Neural progenitor cell (in vitro differentiated cells): ENCODE measurements at regions not wholly inside any gene's neighbourhood (a gene's known extent, or its start where the extent isn't known, plus 50 kb on each side); places are given as distances from the start of the nearest gene placed in this dataset.
A peak's percentile ranks its signal among the peaks of the same experiment; 100 is the strongest.

ENCODE experiments used
- DNase-seq: peaks from one replicate; pipeline ENCODE4 v3.0.0-alpha.2; 2016; ENCODE audit warnings: low spot score
- H2AFZ ChIP-seq: fragments of 200-600 bp; sonication (generic); replicated peaks from 2 replicates; pipeline ENCODE4 v1.6.1; 2016; ENCODE audit warnings: antibody characterized with exemption
- H3F3A ChIP-seq: fragments of 200-600 bp; sonication (generic); 2 replicates; pipeline ENCODE4 v1.6.1; 2016; ENCODE audit warnings: antibody characterized with exemption, low read depth
- H3K27ac ChIP-seq: fragments of 200-600 bp; sonication (generic); 2 replicates; pipeline ENCODE4 v1.5.1; 2016; ENCODE audit warnings: mild to moderate bottlenecking
- H3K27me3 ChIP-seq: fragments of 200-600 bp; sonication (generic); 2 replicates; pipeline ENCODE4 v1.6.1; 2016; ENCODE audit warnings: mild to moderate bottlenecking, moderate library complexity
- H3K36me3 ChIP-seq: fragments of 200-600 bp; sonication (generic); 2 replicates; pipeline ENCODE4 v1.5.1; 2016
- H3K4me1 ChIP-seq: fragments of 200-600 bp; sonication (generic); 2 replicates; pipeline ENCODE4 v1.6.1; 2016; ENCODE audit warnings: mixed run types
- H3K4me2 ChIP-seq: fragments of 200-600 bp; sonication (generic); 2 replicates; pipeline ENCODE4 v1.6.1; 2016
- H3K4me3 ChIP-seq: fragments of 200-600 bp; sonication (generic); 2 replicates; pipeline ENCODE4 v1.5.1; 2016
- H3K79me2 ChIP-seq: fragments of 200-600 bp; sonication (generic); 2 replicates; pipeline ENCODE4 v1.6.1; 2016; ENCODE audit warnings: low read depth
- H3K9ac ChIP-seq: fragments of 200-600 bp; sonication (generic); 2 replicates; pipeline ENCODE4 v1.6.1; 2016
- H3K9me3 ChIP-seq: fragments of 200-600 bp; sonication (generic); 2 replicates; pipeline ENCODE4 v1.5.1; 2016; ENCODE audit warnings: low read depth
- H4K20me1 ChIP-seq: fragments of 200-600 bp; sonication (generic); 2 replicates; pipeline ENCODE4 v1.6.1; 2016; ENCODE audit warnings: low read depth
- H3K27ac Mint-ChIP-seq: 3 replicates; pipeline ENCODE4 v1.8.0; 2021; ENCODE audit warnings: mixed read lengths
- H3K27me3 Mint-ChIP-seq: 2 replicates; pipeline ENCODE4 v1.8.0; 2022; ENCODE audit warnings: low read depth, mild to moderate bottlenecking, inconsistent platforms, moderate library complexity, mixed read lengths; ENCODE audit not compliant: insufficient read depth
- H3K36me3 Mint-ChIP-seq: 3 replicates; pipeline ENCODE4 v1.8.0; 2021; ENCODE audit warnings: mixed read lengths
- H3K4me1 Mint-ChIP-seq: 3 replicates; pipeline ENCODE4 v1.8.0; 2021; ENCODE audit warnings: mixed read lengths
- H3K4me3 Mint-ChIP-seq: 3 replicates; pipeline ENCODE4 v1.8.0; 2021; ENCODE audit warnings: mild to moderate bottlenecking, moderate library complexity, mixed read lengths
- H3K9me3 Mint-ChIP-seq: 3 replicates; pipeline ENCODE4 v1.8.0; 2020; ENCODE audit warnings: mixed read lengths
- CTCF ChIP-seq: fragments of 200-600 bp; sonication (generic); IDR thresholded peaks from 2 replicates; pipeline ENCODE4 v1.5.1; 2017; ENCODE audit warnings: antibody characterized with exemption, mild to moderate bottlenecking
- EZH2 ChIP-seq: fragments of 200-600 bp; sonication (generic); IDR thresholded peaks from 2 replicates; pipeline ENCODE4 v1.6.1; 2017; ENCODE audit warnings: antibody characterized with exemption, mild to moderate bottlenecking, moderate library complexity
- EZH2phosphoT487 ChIP-seq: fragments of 200-600 bp; sonication (generic); IDR thresholded peaks from 2 replicates; pipeline ENCODE4 v1.6.1; 2017; ENCODE audit warnings: antibody characterized with exemption

GRCh38 chr4:189313861-189314513 lies 626.7 kb upstream of the FRG1 start:
- no peak overlapping the region for H3K4me2 ChIP-seq
- no peaks in the 10 kb centered on the region for H3K79me2 ChIP-seq
- H3K27ac Mint-ChIP-seq = no peak overlapping the region
- no peak overlapping the region for H3K9ac ChIP-seq
- no peaks in the 10 kb centered on the region for H3K36me3 ChIP-seq
- no peaks in the 10 kb centered on the region for H3K27me3 Mint-ChIP-seq
- no peak for TF ChIP-seq EZH2
- no peak overlapping the region for H3K27ac ChIP-seq
- H3K9me3 ChIP-seq = no peaks in the 10 kb centered on the region
- no peak for DNase-seq
- no peak overlapping the region for H3K4me3 Mint-ChIP-seq
- H3K27me3 ChIP-seq = no peaks in the 10 kb centered on the region
- H4K20me1 ChIP-seq = no peaks in the 10 kb centered on the region
- H3K9me3 Mint-ChIP-seq = peaks cover 8% of the 10 kb centered on the region
- no peak overlapping the region for H3K4me3 ChIP-seq
- no peaks in the 10 kb centered on the region for H3K36me3 Mint-ChIP-seq
- no peaks in the 10 kb centered on the region for H3F3A ChIP-seq
- H2AFZ ChIP-seq = no peak overlapping the region
- no peaks in the 10 kb centered on the region for H3K4me1 ChIP-seq
- no peaks in the 10 kb centered on the region for H3K4me1 Mint-ChIP-seq

GRCh38 chr4:189322426-189322825 lies 618.2 kb upstream of the FRG1 start:
- Histone ChIP-seq H3K9me3 (no peaks in the 10 kb centered on the region), H3K9ac (no peak overlapping the region), H3F3A (no peaks in the 10 kb centered on the region), H3K4me2 (no peak overlapping the region), H4K20me1 (no peaks in the 10 kb centered on the region), H3K27me3 (no peaks in the 10 kb centered on the region), H3K36me3 (no peaks in the 10 kb centered on the region), H3K27ac (no peak overlapping the region), H2AFZ (no peak overlapping the region), H3K79me2 (no peaks in the 10 kb centered on the region), H3K4me3 (no peak overlapping the region), H3K4me1 (no peaks in the 10 kb centered on the region)
- DNase-seq = no peak
- Mint-ChIP-seq H3K27me3 (peaks cover 2% of the 10 kb centered on the region), H3K4me1 (no peaks in the 10 kb centered on the region), H3K9me3 (peaks cover 7% of the 10 kb centered on the region), H3K27ac (no peak overlapping the region), H3K36me3 (no peaks in the 10 kb centered on the region), H3K4me3 (no peak overlapping the region)
- TF ChIP-seq EZH2phosphoT487 (no peak), CTCF (no peak), EZH2 (no peak)

DNA sequence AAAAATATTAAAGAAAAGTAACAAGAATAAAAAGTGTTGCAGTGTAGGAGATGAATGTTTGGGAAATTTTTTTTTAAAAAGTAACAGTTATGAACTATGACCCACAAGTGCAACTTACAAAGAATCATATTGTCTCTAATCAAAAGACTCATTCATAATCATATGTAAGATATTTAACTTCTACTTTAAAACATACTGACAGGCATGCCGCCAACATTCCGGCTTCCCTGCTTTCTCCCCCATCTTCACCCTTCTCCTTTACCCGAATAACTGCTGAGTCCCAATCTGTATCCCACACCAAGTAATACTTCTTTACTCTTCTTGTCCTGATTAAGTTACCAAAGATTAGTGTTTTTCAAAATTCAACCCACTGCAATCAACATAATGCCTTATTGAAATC lies 598.8 kb upstream of the FRG1 start:
- Histone ChIP-seq H3K9ac (no peak overlapping the region), H3K4me1 (no peaks in the 10 kb centered on the region), H3F3A (no peaks in the 10 kb centered on the region), H2AFZ (peak overlapping the region; percentile 57), H3K27me3 (no peaks in the 10 kb centered on the region), H3K79me2 (no peaks in the 10 kb centered on the region), H3K36me3 (no peaks in the 10 kb centered on the region), H3K4me3 (no peak overlapping the region), H3K9me3 (no peaks in the 10 kb centered on the region), H3K27ac (no peak overlapping the region), H4K20me1 (no peaks in the 10 kb centered on the region), H3K4me2 (no peak overlapping the region)
- Mint-ChIP-seq H3K36me3 (no peaks in the 10 kb centered on the region), H3K27me3 (no peaks in the 10 kb centered on the region), H3K9me3 (peaks cover 8% of the 10 kb centered on the region), H3K27ac (no peak overlapping the region), H3K4me3 (no peak overlapping the region), H3K4me1 (no peaks in the 10 kb centered on the region)
- TF ChIP-seq EZH2 (no peak), EZH2phosphoT487 (no peak), CTCF (no peak)
- no peak for DNase-seq

DNA sequence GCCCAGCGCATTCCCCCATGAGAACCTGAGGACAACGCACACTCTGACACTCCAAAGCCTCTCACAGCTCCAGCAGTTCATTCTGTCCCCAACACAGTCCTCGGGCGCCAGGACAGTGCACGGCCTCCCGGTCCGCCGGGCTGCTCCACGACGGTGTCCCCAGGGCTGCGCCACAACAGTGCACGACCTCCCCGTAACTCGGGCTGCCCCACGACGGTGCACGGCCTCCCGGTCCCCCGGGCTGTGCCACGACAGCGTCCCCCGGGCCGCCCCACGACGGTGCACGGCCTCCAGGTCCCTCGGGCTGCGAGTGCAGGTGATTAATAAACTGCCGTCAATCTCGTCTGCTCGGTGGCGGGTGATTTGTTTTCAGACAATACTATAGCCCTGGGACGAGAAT lies 585.1 kb upstream of the FRG1 start:
- Histone ChIP-seq H3F3A (no peaks in the 10 kb centered on the region), H3K27ac (no peak overlapping the region), H3K4me3 (no peak overlapping the region), H3K4me2 (no peak overlapping the region), H3K36me3 (no peaks in the 10 kb centered on the region), H3K4me1 (no peaks in the 10 kb centered on the region), H3K9me3 (no peaks in the 10 kb centered on the region), H3K27me3 (no peaks in the 10 kb centered on the region), H3K79me2 (no peaks in the 10 kb centered on the region), H4K20me1 (no peaks in the 10 kb centered on the region), H3K9ac (no peak overlapping the region), H2AFZ (no peak overlapping the region)
- TF ChIP-seq EZH2phosphoT487 = no peak
- TF ChIP-seq EZH2 = no peak
- TF ChIP-seq CTCF = no peak
- DNase-seq = no peak
- Mint-ChIP-seq H3K27ac (no peak overlapping the region), H3K9me3 (no peaks in the 10 kb centered on the region), H3K27me3 (no peaks in the 10 kb centered on the region), H3K4me1 (no peaks in the 10 kb centered on the region), H3K36me3 (no peaks in the 10 kb centered on the region), H3K4me3 (no peak overlapping the region)
